KMS-11 (cell line): ENCODE measurements at regions not wholly inside any gene's neighbourhood (a gene's known extent, or its start where the extent isn't known, plus 50 kb on each side); places are given as distances from the start of the nearest gene placed in this dataset.

Experiments used
- H2AFZ ChIP-seq: fragments of 200-600 bp; sonication (generic); 2 replicates; pipeline ENCODE4 v1.6.1; 2016; ENCODE audit warnings: antibody characterized with exemption, mixed run types, low read depth
- H3K27ac ChIP-seq: fragments of 200-600 bp; sonication (generic); 2 replicates; pipeline ENCODE4 v1.6.1; 2016; ENCODE audit warnings: mild to moderate bottlenecking, mixed run types
- H3K27me3 ChIP-seq: fragments of 200-600 bp; sonication (generic); 2 replicates; pipeline ENCODE4 v1.6.1; 2017; ENCODE audit warnings: mild to moderate bottlenecking, low read depth, mixed run types, moderate library complexity; ENCODE audit not compliant: insufficient read depth
- H3K36me3 ChIP-seq: fragments of 200-600 bp; sonication (generic); 2 replicates; pipeline ENCODE4 v1.6.1; 2017; ENCODE audit warnings: mild to moderate bottlenecking, mixed run types; ENCODE audit not compliant: insufficient read depth
- H3K4me1 ChIP-seq: fragments of 200-600 bp; sonication (generic); 2 replicates; pipeline ENCODE4 v1.6.1; 2016; ENCODE audit warnings: mild to moderate bottlenecking, low read depth, mixed run types; ENCODE audit not compliant: poor library complexity, severe bottlenecking
- H3K4me2 ChIP-seq: fragments of 200-600 bp; sonication (generic); 2 replicates; pipeline ENCODE4 v1.7.0; 2016; ENCODE audit warnings: mild to moderate bottlenecking, mixed run types
- H3K4me3 ChIP-seq: fragments of 200-600 bp; sonication (generic); IDR thresholded peaks from 2 replicates; pipeline ENCODE4 v1.6.1; 2017; ENCODE audit warnings: low read depth, low read length, mixed read lengths; ENCODE audit not compliant: insufficient read depth
- H3K79me2 ChIP-seq: fragments of 200-600 bp; sonication (generic); 2 replicates; pipeline ENCODE4 v1.6.1; 2016; ENCODE audit warnings: low read depth, mixed run types; ENCODE audit not compliant: insufficient read depth
- H3K9ac ChIP-seq: fragments of 200-600 bp; sonication (generic); 2 replicates; pipeline ENCODE4 v1.6.1; 2016; ENCODE audit warnings: mild to moderate bottlenecking, mixed run types
- H4K20me1 ChIP-seq: fragments of 200-600 bp; sonication (generic); 2 replicates; pipeline ENCODE4 v1.6.1; 2016; ENCODE audit warnings: mild to moderate bottlenecking, mixed run types; ENCODE audit not compliant: insufficient read depth
- CTCF ChIP-seq: fragments of 200-600 bp; sonication (generic); conservative IDR thresholded peaks from 2 replicates; pipeline ENCODE4 v1.6.1; 2017; ENCODE audit warnings: low read depth, mild to moderate bottlenecking, antibody characterized with exemption, low read length, moderate library complexity, mixed read lengths

- Histone ChIP-seq H2AFZ (no peak overlapping the region), H3K27me3 (peaks cover 4% of the 10 kb centered on the region; the same call in 1 of the 2 replicates), H3K36me3 (no peaks in the 10 kb centered on the region), H3K79me2 (no peaks in the 10 kb centered on the region), H3K4me3 (no peak overlapping the region), H4K20me1 (no peaks in the 10 kb centered on the region), H3K27ac (no peak overlapping the region), H3K4me1 (no peaks in the 10 kb centered on the region), H3K4me2 (no peak overlapping the region), H3K9ac (no peak overlapping the region)
- no peak for TF ChIP-seq CTCF
Measured at GRCh38 chr1:18539171-18539570, 58.4 kb downstream of the KLHDC7A start.

GRCh38 chr1:18540136-18540765 lies 59.5 kb downstream of the KLHDC7A start:
- H2AFZ ChIP-seq: no peak overlapping the region
- no peak overlapping the region for H3K4me3 ChIP-seq
- TF ChIP-seq CTCF: no peak
- no peaks in the 10 kb centered on the region for H3K4me1 ChIP-seq
- H3K9ac ChIP-seq: no peak overlapping the region
- peaks cover 4% of the 10 kb centered on the region; the same call in 1 of the 2 replicates for H3K27me3 ChIP-seq
- H3K4me2 ChIP-seq: no peak overlapping the region
- H4K20me1 ChIP-seq: no peaks in the 10 kb centered on the region
- H3K79me2 ChIP-seq: no peaks in the 10 kb centered on the region
- H3K27ac ChIP-seq: no peak overlapping the region
- no peaks in the 10 kb centered on the region for H3K36me3 ChIP-seq

GRCh38 chr1:18541046-18541795 lies 60.5 kb downstream of the KLHDC7A start:
- TF ChIP-seq CTCF: no peak
- Histone ChIP-seq H3K4me2 (no peak overlapping the region), H2AFZ (no peak overlapping the region), H3K9ac (no peak overlapping the region), H3K27me3 (peaks cover 4% of the 10 kb centered on the region; the same call in 1 of the 2 replicates), H3K27ac (no peak overlapping the region), H3K4me3 (no peak overlapping the region), H4K20me1 (no peaks in the 10 kb centered on the region), H3K79me2 (no peaks in the 10 kb centered on the region), H3K36me3 (no peaks in the 10 kb centered on the region), H3K4me1 (no peaks in the 10 kb centered on the region)

GRCh38 chr1:18542351-18542750 lies 61.6 kb downstream of the KLHDC7A start:
- peaks cover 4% of the 10 kb centered on the region; the same call in 1 of the 2 replicates for H3K27me3 ChIP-seq

More at GRCh38 chr1:18542351-18542750, 61.6 kb downstream of the KLHDC7A start:
- no peak for TF ChIP-seq CTCF
- H3K36me3 ChIP-seq: no peaks in the 10 kb centered on the region
- no peaks in the 10 kb centered on the region for H3K4me1 ChIP-seq
- H4K20me1 ChIP-seq: no peaks in the 10 kb centered on the region
- H3K4me2 ChIP-seq: no peak overlapping the region
- no peak overlapping the region for H2AFZ ChIP-seq
- no peaks in the 10 kb centered on the region for H3K79me2 ChIP-seq
- no peak overlapping the region for H3K9ac ChIP-seq
- no peak overlapping the region for H3K27ac ChIP-seq
- no peak overlapping the region for H3K4me3 ChIP-seq
